HepG2 (cell line): ENCODE measurements at regions not wholly inside any gene's neighbourhood (a gene's known extent, or its start where the extent isn't known, plus 50 kb on each side); places are given as distances from the start of the nearest gene placed in this dataset.

Experiments used
- ATF1 ChIP-seq: IDR thresholded peaks from 2 replicates; pipeline ENCODE4 v1.6.1; 2016; ENCODE audit warnings: mild to moderate bottlenecking, control low read depth
- EZH2 ChIP-seq: conservative IDR thresholded peaks from 2 replicates; pipeline ENCODE4 v1.6.1; 2012; ENCODE audit warnings: mild to moderate bottlenecking, low read depth, low read length, moderate library complexity
- NCOA2 ChIP-seq: sonication (generic); formaldehyde crosslinking; IDR thresholded peaks from 2 replicates; pipeline ENCODE4 v1.8.0; 2022; ENCODE audit warnings: inconsistent platforms
- REL ChIP-seq: sonication (generic); formaldehyde crosslinking; conservative IDR thresholded peaks from 2 replicates; pipeline ENCODE4 v1.8.0; 2022; ENCODE audit warnings: mild to moderate bottlenecking, missing genetic modification reagents, moderate library complexity
- RFX5 ChIP-seq: IDR thresholded peaks from 2 replicates; pipeline ENCODE4 v1.6.1; 2011; ENCODE audit warnings: low read depth, low read length, improper control_type of control experiment
- SP1 ChIP-seq, 2 experiments: fragments of 450-650 bp in 1 of 2; sonication (generic) in 1 of 2; formaldehyde crosslinking in 1 of 2; IDR thresholded peaks; 2 replicates each; pipeline versions ENCODE4 v1.4.0 to v1.6.1; 2016 to 2020; ENCODE audit warnings: missing genetic modification reagents in 1 of 2
- ZNF879 ChIP-seq: sonication (generic); formaldehyde crosslinking; IDR thresholded peaks from 2 replicates; pipeline ENCODE4 v1.8.1; 2023; ENCODE audit warnings: missing genetic modification reagents
- TF ChIP-seq, protein P1 (sequence below): sonication (generic); formaldehyde crosslinking; IDR thresholded peaks from 2 replicates; pipeline ENCODE4 v1.8.1; 2023; ENCODE audit warnings: mild to moderate bottlenecking, moderate library complexity, missing genetic modification reagents

DNA sequence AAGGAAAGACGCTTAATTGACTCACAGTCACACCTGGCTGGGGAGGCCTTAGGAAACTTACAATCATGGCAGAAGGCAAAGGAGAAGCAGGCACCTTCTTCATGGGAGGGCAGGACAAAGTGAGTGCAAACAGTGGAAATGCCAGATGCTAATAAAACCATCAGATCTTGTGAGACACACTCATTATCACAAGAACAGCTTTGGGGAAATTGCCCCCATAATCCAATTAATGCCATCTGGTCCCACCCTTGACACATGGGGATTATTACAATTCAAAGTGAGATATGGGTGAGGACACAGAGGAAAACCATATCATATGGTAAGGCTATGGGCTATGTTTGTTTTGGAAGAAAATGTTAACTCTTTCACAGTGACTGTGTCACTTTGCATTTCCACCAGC is 1272.5 kb upstream of the CELF2 start:
- TF ChIP-seq NCOA2 (CRISPR knock-in tag) (no peak), SP1 (IDR thresholded peaks at IDR 0.05) (no peak), SP1 (CRISPR knock-in tag; IDR thresholded peaks at IDR 0.05) (no peak), EZH2 (no peak), REL (CRISPR knock-in tag) (no peak), ATF1 (CRISPR knock-in tag) (no peak), RFX5 (no peak), ZNF879 (no peak)
- TF ChIP-seq, protein P1, sequence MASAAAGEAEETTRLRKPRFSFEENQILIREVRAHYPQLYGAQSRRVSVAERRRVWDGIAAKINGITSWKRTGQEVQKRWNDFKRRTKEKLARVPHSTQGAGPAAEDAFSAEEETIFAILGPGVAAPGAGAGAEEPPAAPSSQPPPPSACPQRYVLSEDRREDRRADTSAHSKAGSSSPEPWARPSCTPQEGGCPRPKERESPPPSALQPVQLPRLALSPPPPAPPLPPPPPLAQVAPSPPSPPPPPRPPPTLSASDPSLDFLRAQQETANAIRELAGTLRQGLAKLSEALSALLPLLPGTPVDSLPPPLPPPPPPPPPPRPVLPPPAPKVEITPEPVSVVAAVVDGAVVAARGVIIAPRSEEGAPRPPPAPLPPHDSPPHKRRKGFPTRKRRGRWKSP (CRISPR knock-in tag): no peak
